SK-N-SH (cell line): ENCODE measurements at regions not wholly inside any gene's neighbourhood (a gene's known extent, or its start where the extent isn't known, plus 50 kb on each side); places are given as distances from the start of the nearest gene placed in this dataset.

ENCODE experiments used
- CTCF ChIA-PET: fragments of 300-600, 350-600 bp; formaldehyde crosslinking; extraction: SDS; loops from one replicate; lab custom pipeline; 2021; lab: Yijun Ruan, JAX
- POLR2A ChIA-PET: fragments of 350-600 bp; sonication (Branson Sonifier 250); formaldehyde crosslinking; extraction: SDS; loops from one replicate; lab custom pipeline; 2020; ENCODE audit warnings: antibody characterized with exemption, inconsistent platforms; lab: Yijun Ruan, JAX
- DNase-seq: peaks from one replicate; pipeline ENCODE4 v3.0.0; 2012
- H2AFZ ChIP-seq: fragments of 200-600 bp; sonication (generic); 2 replicates; pipeline ENCODE4 v1.8.1; 2016; ENCODE audit warnings: antibody characterized with exemption, mild to moderate bottlenecking, low read depth
- H3F3A ChIP-seq: fragments of 200-600 bp; sonication (generic); replicated peaks from 2 replicates; pipeline ENCODE3; 2016; ENCODE audit warnings: antibody characterized with exemption, mild to moderate bottlenecking; ENCODE audit not compliant: insufficient read depth
- H3K27ac ChIP-seq, 2 experiments: fragments of 200-500 bp in 1 of 2; fragments of 200-600 bp in 1 of 2; sonication (Bioruptor generic) in 1 of 2; sonication (generic), shearing (Covaris generic) in 1 of 2; 2 replicates each; pipeline versions ENCODE4 v1.5.1 to v1.6.1; 2014 to 2016; ENCODE audit warnings: low read depth in 2 of 2, inconsistent platforms in 1 of 2, low read length in 1 of 2, mild to moderate bottlenecking in 1 of 2, mixed read lengths in 1 of 2
- H3K27me3 ChIP-seq: fragments of 200-600 bp; sonication (generic), shearing (Covaris generic); 2 replicates; pipeline ENCODE4 v1.6.1; 2016; ENCODE audit warnings: mixed run types; ENCODE audit not compliant: insufficient read depth
- H3K36me3 ChIP-seq, 2 experiments: fragments of 200-500 bp in 1 of 2; fragments of 200-600 bp in 1 of 2; sonication (Bioruptor generic) in 1 of 2; sonication (generic) in 1 of 2; replicated peaks in 1 of 2; 2 replicates each; pipeline versions ENCODE3 to v1.5.1; 2014 to 2016; ENCODE audit warnings: low read length in 1 of 2, mild to moderate bottlenecking in 1 of 2; ENCODE audit not compliant: insufficient read depth in 2 of 2, control insufficient read depth in 1 of 2
- H3K4me1 ChIP-seq, 2 experiments: fragments of 200-500 bp in 1 of 2; fragments of 200-600 bp in 1 of 2; sonication (Bioruptor generic) in 1 of 2; sonication (generic), shearing (Covaris generic) in 1 of 2; 2 replicates each; pipeline versions ENCODE4 v1.5.1 to v1.6.1; 2014 to 2016; ENCODE audit warnings: low read depth in 1 of 2, low read length in 1 of 2, mixed run types in 1 of 2; ENCODE audit not compliant: insufficient read depth in 2 of 2, control insufficient read depth in 1 of 2
- H3K4me2 ChIP-seq: fragments of 200-600 bp; sonication (generic), shearing (Covaris generic); 2 replicates; pipeline ENCODE4 v1.6.1; 2017; ENCODE audit warnings: mixed run types
- H3K4me3 ChIP-seq, 2 experiments: fragments of 200-500 bp in 1 of 2; fragments of 200-600 bp in 1 of 2; sonication (Bioruptor generic) in 1 of 2; sonication (generic), shearing (Covaris generic) in 1 of 2; 2 replicates each; pipeline versions ENCODE4 v1.5.1 to v1.8.1; 2014 to 2016; ENCODE audit warnings: low read depth in 2 of 2, inconsistent platforms in 1 of 2, low read length in 1 of 2, mild to moderate bottlenecking in 1 of 2, mixed read lengths in 1 of 2, moderate library complexity in 1 of 2
- H3K79me2 ChIP-seq: fragments of 200-600 bp; sonication (generic); 2 replicates; pipeline ENCODE4 v1.8.1; 2017; ENCODE audit warnings: mild to moderate bottlenecking; ENCODE audit not compliant: insufficient read depth
- H3K9ac ChIP-seq: fragments of 200-600 bp; sonication (generic); 2 replicates; pipeline ENCODE4 v1.6.1; 2017; ENCODE audit warnings: mixed run types
- H3K9me2 ChIP-seq: fragments of 200-600 bp; sonication (generic); 2 replicates; pipeline ENCODE4 v1.6.1; 2017; ENCODE audit warnings: mixed run types
- H3K9me3 ChIP-seq: fragments of 200-600 bp; sonication (generic); 2 replicates; pipeline ENCODE4 v1.6.1; 2017; ENCODE audit warnings: mixed run types, mild to moderate bottlenecking, moderate library complexity
- H4K20me1 ChIP-seq: fragments of 200-600 bp; sonication (generic); 2 replicates; pipeline ENCODE4 v1.6.1; 2017; ENCODE audit warnings: mild to moderate bottlenecking, mixed run types; ENCODE audit not compliant: insufficient read depth
- CHD2 ChIP-seq: fragments of 150-350 bp; IDR thresholded peaks from 2 replicates; pipeline ENCODE4 v1.6.1; 2018; ENCODE audit warnings: low read length; ENCODE audit not compliant: partially characterized antibody
- ELF1 ChIP-seq: IDR thresholded peaks from 2 replicates; pipeline ENCODE4 v1.4.0; 2012
- EP300 ChIP-seq, 2 experiments: IDR thresholded peaks; 2 replicates each; pipeline versions ENCODE4 v1.4.0 to v1.6.1; 2012; ENCODE audit warnings: borderline replicate concordance in 1 of 2, low read depth in 1 of 2, low read length in 1 of 2
- FOXJ3 ChIP-seq: sonication (generic); formaldehyde crosslinking; IDR thresholded peaks from 2 replicates; pipeline ENCODE4 v1.5.1; 2020; ENCODE audit warnings: mild to moderate bottlenecking, missing genetic modification reagents
- GABPA ChIP-seq: IDR thresholded peaks from 2 replicates; pipeline ENCODE4 v1.4.0; 2012; ENCODE audit warnings: low read depth, mild to moderate bottlenecking
- GATA2 ChIP-seq: sonication (generic); formaldehyde crosslinking; IDR thresholded peaks from 2 replicates; pipeline ENCODE4 v1.5.0; 2020; ENCODE audit warnings: mild to moderate bottlenecking, missing genetic modification reagents
- JUND ChIP-seq: IDR thresholded peaks from 2 replicates; pipeline ENCODE4 v1.4.0; 2012
- MAX ChIP-seq: IDR thresholded peaks from 2 replicates; pipeline ENCODE4 v1.4.0; 2012; ENCODE audit warnings: low read depth
- MEF2A ChIP-seq: IDR thresholded peaks from 2 replicates; pipeline ENCODE4 v1.4.0; 2012; ENCODE audit warnings: low read depth, borderline replicate concordance
- NFIC ChIP-seq: IDR thresholded peaks from 2 replicates; pipeline ENCODE4 v1.4.0; 2012; ENCODE audit warnings: borderline replicate concordance
- NRF1 ChIP-seq: IDR thresholded peaks from 2 replicates; pipeline ENCODE4 v1.6.1; 2012; ENCODE audit warnings: low read depth, mild to moderate bottlenecking, low read length
- REST ChIP-seq: IDR thresholded peaks from 2 replicates; pipeline ENCODE4 v1.6.1; 2012; ENCODE audit warnings: mild to moderate bottlenecking, low read depth, low read length, moderate library complexity
- RFX5 ChIP-seq: IDR thresholded peaks from 2 replicates; pipeline ENCODE4 v1.6.1; 2012; ENCODE audit warnings: mild to moderate bottlenecking, improper control_type of control experiment, low read length
- RXRA ChIP-seq: IDR thresholded peaks from 2 replicates; pipeline ENCODE4 v1.4.0; 2012; ENCODE audit warnings: low read depth, mild to moderate bottlenecking, borderline replicate concordance
- SIN3A ChIP-seq: IDR thresholded peaks from 2 replicates; pipeline ENCODE4 v1.6.1; 2012; ENCODE audit warnings: low read depth, mild to moderate bottlenecking, low read length, moderate library complexity, borderline replicate concordance
- SMC3 ChIP-seq: IDR thresholded peaks from 2 replicates; pipeline ENCODE4 v1.6.1; 2012; ENCODE audit warnings: low read depth, low read length, improper control_type of control experiment
- TAF1 ChIP-seq: IDR thresholded peaks from 2 replicates; pipeline ENCODE4 v1.6.1; 2012; ENCODE audit warnings: low read depth, mild to moderate bottlenecking, low read length, moderate library complexity, borderline replicate concordance
- TCF12 ChIP-seq: IDR thresholded peaks from 2 replicates; pipeline ENCODE4 v1.4.0; 2012
- TEAD4 ChIP-seq: IDR thresholded peaks from 2 replicates; pipeline ENCODE4 v1.4.0; 2012; ENCODE audit warnings: mild to moderate bottlenecking, borderline replicate concordance; ENCODE audit not compliant: insufficient read depth
- USF1 ChIP-seq: IDR thresholded peaks from 2 replicates; pipeline ENCODE4 v1.4.0; 2012; ENCODE audit warnings: low read depth, borderline replicate concordance
- USF2 ChIP-seq: fragments of 150-350 bp; IDR thresholded peaks from 2 replicates; pipeline ENCODE4 v1.6.1; 2017; ENCODE audit warnings: antibody characterized with exemption, low read length, low read depth, borderline replicate concordance
- WGBS: methylation state at CpG from one replicate; pipeline ENCODE4 v1.1.6; 2017; ENCODE audit warnings: low lambda C conversion rate; 5-methylcytosine and 5-hydroxymethylcytosine counted together

- no peaks in the 10 kb centered on the region for H3F3A ChIP-seq
- peaks cover 0 to 9% of the 10 kb centered on the region in 2 experiments; a peak in 1 of 4 replicates for H3K4me1 ChIP-seq
- TF ChIP-seq SIN3A (no peak), GATA2 (CRISPR knock-in tag) (no peak), ELF1 (no peak), RFX5 (no peak), REST (no peak), MAX (no peak), EP300 (IDR thresholded peaks at IDR 0.05; ENCODE audit: borderline replicate concordance in 1 of 2, low read depth in 1 of 2, low read length in 1 of 2) (no peak), FOXJ3 (CRISPR knock-in tag) (no peak), NFIC (no peak), TEAD4 (no peak), GABPA (no peak), JUND (no peak), TCF12 (no peak), RXRA (no peak)
- no peaks in the 10 kb centered on the region for H3K9me3 ChIP-seq
- CTCF ChIA-PET, result no interaction called here
- no peak overlapping the region for H3K4me2 ChIP-seq
- H2AFZ ChIP-seq, result no peak overlapping the region
- no peaks in the 10 kb centered on the region for H3K36me3 ChIP-seq
- no peak overlapping the region for H3K9ac ChIP-seq
- DNase-seq, result no peak
- no peaks in the 10 kb centered on the region for H3K9me2 ChIP-seq
- 62% methylated on average over 9 of the region's 13 CpGs for WGBS
- H4K20me1 ChIP-seq, result no peaks in the 10 kb centered on the region
- H3K79me2 ChIP-seq, result no peaks in the 10 kb centered on the region
- H3K4me3 ChIP-seq, result no peak overlapping the region
- no peaks in the 10 kb centered on the region; the same call in 1 of the 2 replicates for H3K27me3 ChIP-seq
- POLR2A ChIA-PET, result no interaction called here
- H3K27ac ChIP-seq, result no peak overlapping the region
Observed at GRCh38 chr6:2558098-2558680, 192.5 kb downstream of the MYLK4 start.

GRCh38 chr6:2557181-2557720, 193.5 kb downstream of the MYLK4 start:
- H3K36me3 ChIP-seq, result no peaks in the 10 kb centered on the region
- H3K4me1 ChIP-seq, result peaks cover 0 to 8% of the 10 kb centered on the region in 2 experiments; a peak in 1 of 4 replicates
- ChIA-PET POLR2A (no interaction called here), CTCF (no interaction called here)
- no peaks in the 10 kb centered on the region for H3K9me3 ChIP-seq
- no peak overlapping the region for H2AFZ ChIP-seq
- H3K27ac ChIP-seq, result no peak overlapping the region
- no peaks in the 10 kb centered on the region for H3F3A ChIP-seq
- no peak overlapping the region for H3K4me2 ChIP-seq
- no peaks in the 10 kb centered on the region for H4K20me1 ChIP-seq
- no peaks in the 10 kb centered on the region for H3K9me2 ChIP-seq
- no peaks in the 10 kb centered on the region for H3K79me2 ChIP-seq
- DNase-seq, result no peak
- H3K27me3 ChIP-seq, result no peaks in the 10 kb centered on the region; the same call in 1 of the 2 replicates
- no peak overlapping the region for H3K4me3 ChIP-seq
- TF ChIP-seq EP300 (IDR thresholded peaks at IDR 0.05; ENCODE audit: borderline replicate concordance in 1 of 2, low read depth in 1 of 2, low read length in 1 of 2) (no peak), CHD2 (no peak), NRF1 (no peak), SMC3 (no peak), GABPA (no peak), USF2 (no peak), USF1 (no peak), TAF1 (no peak), JUND (no peak), MEF2A (no peak)
- TF ChIP-seq, all 33 proteins: peak for 0
- no peak overlapping the region for H3K9ac ChIP-seq
- WGBS, result 53% methylated on average over 7 of the region's 7 CpGs
